HG02870 (cell line): ENCODE measurements at regions not wholly inside any gene's neighbourhood (a gene's known extent, or its start where the extent isn't known, plus 50 kb on each side); places are given as distances from the start of the nearest gene placed in this dataset.

ENCODE experiments used
- ATAC-seq: cut with Tn5 transposase; IDR thresholded peaks from one replicate; pipeline ENCODE4 v1.9.1; 2021; ENCODE audit warnings: mild to moderate bottlenecking, moderate library complexity; ENCODE audit not compliant: unreplicated experiment

DNA sequence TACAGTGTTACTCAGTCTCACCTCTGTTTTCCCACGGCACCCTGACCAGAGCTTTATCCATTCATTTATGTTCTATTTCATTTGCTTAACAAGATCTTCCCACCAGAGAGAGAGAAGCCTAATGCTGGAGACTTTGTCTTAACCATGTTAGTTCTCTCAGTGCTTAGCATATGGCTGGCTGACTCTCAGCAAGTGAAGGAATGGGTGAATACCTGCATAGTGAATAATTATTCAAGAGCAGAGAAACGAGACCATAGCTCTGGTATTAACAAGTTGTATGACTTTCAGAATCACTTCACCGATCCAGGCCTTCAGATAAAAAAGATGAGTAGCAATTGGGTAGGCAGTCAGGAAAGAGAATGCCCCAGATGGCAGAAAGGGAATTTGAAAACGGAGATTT is 686.3 kb downstream of the LIG4 start:
- no peak for ATAC-seq

DNA sequence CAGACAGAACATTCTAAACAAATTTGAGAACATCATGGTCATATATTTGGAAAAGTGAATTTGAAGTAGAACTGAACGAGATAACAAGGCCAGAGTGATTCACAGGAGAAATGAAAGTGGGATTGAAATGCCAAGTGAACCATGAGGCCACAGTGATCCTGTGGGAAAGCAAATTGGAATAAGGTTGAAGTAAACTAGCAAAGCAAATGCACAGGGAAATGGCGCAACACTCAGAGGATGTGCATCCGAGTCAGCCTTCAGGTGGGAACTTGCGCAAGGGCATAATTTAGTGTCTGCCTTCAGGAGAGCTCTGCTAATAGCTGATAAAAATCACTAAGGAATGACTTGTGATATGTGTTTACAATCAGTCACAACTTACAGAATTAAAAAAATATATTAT is 696.6 kb downstream of the LIG4 start:
- no peak for ATAC-seq

DNA sequence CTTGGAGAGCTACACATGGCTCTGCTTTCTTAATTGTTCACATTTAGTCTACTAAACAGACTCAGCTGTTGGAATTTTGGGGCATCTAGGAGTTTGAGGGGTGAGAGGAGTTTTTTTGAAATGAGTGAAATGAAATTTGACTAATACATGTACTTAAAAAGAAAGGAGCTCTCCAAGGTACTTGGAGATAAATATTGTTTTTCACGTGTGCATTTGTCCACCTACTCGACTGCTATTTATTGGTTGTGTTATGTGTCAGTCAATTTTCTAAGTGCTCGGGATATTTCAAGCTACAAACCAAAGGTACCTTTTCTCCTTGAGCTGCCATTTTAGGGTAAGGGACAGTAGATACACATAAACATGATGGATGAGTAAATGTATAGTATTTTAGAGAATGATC is 697.0 kb downstream of the LIG4 start:
- no peak for ATAC-seq

DNA sequence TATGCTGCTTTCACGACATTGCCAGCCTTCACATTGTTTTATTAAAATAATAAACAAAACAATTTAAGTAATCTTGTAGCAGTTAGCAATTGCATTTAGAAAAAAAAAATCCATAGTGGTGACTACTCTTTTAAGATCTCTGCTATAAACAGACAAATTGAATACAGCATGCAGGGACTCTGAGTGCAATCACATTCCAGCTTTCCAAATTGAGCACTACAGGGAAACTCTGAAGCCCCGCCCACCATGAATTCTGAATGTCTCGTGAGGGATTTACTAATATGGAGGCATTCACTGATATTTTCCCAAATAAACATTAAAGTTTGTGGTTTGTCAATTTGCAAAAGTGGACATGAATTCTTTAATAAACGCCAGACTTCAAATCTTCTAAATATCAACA is 698.8 kb downstream of the LIG4 start:
- ATAC-seq: no peak

DNA sequence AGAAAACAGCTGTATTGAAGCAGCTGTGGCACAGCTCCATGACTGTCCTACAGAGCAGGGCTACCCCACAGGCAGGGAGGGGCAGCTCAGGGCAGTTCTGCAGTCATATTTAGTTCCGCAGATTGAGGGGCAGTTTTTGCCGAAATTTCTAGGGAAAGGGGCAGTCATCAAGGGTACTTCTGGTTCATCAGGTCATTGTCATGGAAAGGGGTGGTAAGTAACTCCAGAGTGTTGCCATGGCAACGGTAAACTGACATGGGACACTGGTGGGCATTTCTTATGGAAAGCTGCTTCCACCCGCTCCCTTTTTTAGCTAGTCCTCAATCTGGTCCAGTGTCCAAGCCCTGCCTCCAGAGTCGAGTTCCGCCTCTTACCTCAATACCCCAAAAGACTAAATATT is 702.8 kb downstream of the LIG4 start:
- ATAC-seq: no peak

DNA sequence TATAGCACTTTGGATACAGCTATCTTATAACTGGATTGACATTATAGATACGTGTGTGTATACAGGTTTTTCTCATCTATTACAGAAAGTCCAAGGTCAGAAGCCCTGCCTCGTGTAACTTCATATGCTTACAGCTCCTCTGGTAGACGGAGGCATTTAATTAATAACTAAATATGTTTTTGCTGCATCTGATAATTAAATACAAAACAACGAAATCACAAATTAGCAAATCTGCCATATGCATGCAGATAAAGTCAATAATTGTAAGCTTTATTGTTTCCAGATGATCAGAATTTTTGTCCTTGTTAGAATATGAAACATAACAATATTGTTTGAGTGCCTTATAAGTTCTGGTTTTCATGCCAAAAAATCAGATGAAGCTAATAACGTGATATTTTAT is 717.7 kb downstream of the LIG4 start:
- no peak for ATAC-seq

DNA sequence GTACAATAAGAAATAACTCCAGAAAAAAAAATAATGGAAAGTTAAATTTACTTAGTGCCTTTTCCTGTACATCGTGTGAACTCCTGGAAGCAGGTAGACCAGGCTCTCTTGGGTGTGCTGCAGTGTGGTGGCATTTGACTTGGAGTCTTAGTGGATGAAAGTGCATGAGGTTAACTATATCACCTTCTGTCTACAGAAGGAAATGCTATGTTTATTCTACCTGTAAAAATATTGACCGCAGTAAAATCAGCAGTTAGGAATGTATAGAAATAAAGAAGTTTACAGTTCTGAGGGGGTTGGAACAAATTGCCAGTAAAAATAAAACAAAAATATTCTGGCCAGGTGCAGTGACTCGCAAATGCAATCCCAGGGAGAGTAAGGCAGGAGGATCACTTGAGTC is 722.1 kb downstream of the LIG4 start:
- no peak for ATAC-seq

DNA sequence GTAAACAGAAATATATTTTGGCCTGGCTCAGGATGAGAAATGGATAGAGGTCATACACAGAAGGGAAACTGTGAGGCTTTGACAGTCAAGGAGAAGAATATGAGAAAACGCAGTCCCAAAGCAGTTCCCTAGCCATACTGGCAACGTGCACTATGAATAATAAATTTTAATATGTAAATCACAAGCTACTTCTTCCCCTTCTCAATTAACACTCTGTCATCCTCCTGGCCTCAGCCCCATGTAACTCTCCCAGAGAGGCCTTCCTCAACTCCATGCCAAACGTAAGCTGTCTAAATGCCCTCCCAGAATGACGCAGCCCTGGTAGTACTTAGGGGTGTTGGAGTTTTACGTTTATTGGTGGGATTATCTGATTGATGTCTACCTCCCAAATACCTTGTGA is 732.6 kb downstream of the LIG4 start:
- no peak for ATAC-seq

DNA sequence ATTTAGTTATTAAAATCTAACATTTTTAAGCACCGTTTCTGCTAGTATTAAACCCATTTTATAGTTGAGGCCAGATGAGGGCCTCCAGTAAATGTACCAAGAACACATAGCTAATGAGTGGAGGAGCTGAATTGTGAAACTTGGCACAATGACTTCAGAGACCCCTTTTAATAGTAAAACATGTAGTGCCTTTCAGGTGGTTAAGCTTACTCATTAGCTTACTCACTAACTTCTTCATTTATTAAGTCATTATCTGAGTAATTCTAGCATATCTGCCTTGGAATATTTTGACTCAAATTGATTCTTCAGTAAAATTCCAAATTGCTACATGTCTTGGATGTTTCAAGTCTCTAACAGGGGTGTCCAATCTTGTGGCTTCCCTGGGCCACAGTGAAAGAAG is 735.2 kb downstream of the LIG4 start:
- no peak for ATAC-seq

DNA sequence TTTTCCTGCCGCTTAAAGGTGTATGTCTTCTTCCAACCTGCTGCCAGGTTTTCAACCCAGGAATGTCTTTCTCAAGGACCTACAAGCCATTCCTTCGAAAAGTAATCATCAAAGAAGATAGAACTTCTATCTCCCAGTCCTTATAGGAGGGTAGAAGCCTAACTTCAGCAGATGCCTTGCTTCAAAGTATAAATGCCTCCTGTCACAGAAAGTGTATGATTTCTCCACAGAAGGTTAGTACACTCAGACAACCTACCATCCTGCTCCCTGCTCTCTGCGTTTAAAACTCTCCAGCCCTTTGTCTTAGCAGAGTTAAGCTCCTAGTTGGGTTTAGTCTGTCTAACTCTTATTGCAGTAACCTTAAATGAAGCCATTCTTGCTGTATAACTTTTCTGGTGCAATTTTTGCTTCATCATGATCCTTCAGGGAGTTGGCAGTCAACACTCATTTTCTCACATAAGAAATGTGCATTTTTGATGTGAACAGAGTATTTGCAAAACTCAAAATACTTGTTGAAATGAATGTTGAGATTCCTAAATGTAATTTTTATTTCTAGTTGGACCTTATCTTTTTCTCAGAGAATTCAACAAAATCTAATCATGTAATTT is 737.5 kb downstream of the LIG4 start:
- ATAC-seq: no peak

DNA sequence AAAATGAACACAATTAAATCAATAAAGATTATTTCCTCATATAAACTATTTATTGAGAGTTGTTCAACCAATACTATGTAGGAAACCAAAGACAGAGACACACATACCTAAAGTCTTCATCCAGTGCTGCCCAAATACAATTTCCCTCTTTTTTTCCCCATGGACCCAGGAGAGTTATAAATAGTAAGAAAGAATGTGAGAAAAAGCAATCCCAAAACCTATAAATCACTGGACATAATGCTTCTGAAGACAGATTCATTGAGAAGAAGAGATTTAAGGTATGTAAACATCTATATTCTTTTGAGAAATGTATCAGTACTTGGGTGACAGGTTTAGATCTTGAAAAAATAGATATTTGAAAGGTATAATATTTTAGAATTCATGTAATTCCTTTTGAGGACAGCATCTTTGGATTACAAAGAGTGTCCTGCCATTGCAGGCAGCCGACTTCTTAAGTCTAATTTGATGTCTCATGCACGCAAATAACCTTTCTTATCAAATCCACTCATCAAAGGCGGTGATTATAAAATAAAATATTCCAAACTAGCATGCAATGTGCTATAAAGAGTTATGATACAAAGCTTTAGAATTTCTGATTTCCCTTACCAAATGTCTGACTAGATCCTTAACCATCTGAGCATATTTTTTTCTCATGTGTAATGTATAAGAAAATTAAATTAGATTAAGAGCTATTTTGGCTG is 739.4 kb downstream of the LIG4 start:
- no peak for ATAC-seq

DNA sequence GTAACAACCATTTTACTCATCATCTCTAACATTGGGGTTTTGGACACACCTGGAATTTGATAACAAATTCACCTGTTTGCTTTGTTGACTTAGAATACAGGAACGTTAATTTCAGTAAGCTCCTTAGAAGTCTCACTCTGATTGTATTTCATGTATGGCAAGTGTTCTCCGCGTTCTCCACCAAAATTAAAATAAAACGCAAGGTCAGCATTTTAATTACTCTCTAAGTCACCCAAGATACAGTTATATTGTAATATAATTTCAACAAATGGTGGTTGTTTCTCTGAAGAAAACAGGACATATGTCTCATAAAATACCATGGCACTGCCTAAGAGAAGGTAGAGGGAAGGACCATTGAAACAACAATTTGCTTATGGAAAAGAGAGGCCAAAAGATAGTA is 742.1 kb downstream of the LIG4 start:
- no peak for ATAC-seq

DNA sequence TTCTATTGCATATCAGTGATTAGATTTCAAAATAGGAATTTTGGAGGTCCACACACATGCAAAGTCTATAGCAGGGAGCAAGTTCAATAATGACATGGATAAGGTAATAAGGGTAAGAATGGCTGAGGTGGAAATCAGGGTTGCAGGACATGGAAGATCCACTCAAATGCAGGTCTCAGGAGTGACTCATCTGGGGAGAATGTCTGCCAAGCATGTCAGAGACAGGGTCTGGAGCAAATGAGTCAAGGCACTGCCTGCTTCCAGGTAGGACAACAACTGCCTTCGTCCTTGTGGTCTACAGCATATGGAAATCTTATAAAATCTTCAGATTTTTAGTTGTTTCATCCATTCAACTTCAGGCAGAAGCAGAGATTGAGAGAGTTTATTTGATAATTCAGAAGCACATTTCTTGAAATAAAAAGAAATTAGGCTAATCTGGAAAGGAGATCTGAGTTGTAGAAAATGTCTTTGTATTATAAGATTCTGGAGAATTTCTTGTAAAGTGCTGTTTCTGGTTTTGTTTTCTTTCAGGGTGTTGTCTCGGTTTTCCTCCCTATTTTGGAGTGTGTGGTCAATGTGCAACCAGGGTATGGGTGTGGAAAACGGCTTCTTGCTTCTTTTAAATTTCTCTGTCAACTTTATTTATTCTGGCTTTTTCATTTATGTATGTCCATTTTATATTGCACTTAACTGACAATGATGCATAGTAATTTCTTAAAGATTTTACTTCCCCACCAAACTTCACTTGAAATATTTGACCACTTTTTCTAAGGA is 748.8 kb downstream of the LIG4 start:
- no peak for ATAC-seq

DNA sequence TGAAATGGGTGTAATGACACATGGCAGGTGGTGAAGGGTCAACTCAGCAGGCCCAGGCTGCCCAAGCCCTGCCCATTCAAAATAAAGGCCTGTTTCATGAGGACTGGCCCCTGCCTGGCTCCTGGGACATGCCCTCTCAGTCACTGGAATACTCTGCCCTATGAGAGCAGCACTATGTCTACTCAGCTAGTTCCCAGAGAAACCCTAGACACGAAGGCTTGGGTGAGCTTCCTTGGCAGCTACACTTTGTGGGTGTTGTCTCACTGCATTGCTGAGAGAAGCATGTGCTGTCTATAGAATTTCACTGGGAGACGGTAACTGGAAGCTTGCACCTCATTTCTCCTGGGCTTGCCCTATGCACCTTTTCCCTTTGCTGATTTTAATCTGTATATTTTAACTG is 752.8 kb downstream of the LIG4 start:
- ATAC-seq: no peak

DNA sequence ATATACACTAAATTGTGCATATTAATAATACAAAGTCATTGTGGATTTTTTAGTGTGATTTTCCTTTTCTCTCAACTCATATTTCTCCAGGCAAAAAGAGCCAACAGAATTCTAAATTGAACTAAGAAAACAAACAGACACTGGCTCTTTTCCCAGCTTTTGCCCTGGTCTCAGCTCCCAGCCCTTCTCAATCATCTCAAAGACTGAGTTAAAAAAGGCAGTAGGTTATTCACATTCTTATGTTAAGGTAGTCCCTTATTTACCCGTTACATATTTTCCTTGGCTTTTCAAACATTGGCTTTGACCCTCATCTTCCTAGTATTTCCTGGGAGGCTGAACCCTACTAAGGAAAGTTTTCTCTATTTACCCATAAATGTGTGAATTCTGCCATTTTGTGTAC is 753.6 kb downstream of the LIG4 start:
- no peak for ATAC-seq

DNA sequence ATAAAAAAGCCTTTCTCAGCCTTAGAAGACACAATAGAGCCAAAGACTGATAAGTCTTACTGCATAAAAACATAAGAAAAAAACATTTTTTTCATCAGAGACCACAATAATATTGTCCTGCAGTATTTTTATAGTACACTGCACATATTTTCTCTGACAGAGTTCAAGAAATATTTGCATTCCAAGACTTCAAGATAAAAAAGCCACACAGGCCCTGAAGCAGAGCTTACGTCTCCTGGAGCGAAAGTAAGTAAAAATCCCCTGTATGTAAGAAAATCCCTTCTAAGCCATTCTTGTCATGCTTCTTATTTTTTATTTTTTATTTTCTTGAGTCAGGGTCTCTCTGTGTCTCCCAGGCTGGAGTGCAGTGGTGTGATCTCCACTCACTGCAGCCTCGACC is 755.9 kb downstream of the LIG4 start:
- no peak for ATAC-seq

DNA sequence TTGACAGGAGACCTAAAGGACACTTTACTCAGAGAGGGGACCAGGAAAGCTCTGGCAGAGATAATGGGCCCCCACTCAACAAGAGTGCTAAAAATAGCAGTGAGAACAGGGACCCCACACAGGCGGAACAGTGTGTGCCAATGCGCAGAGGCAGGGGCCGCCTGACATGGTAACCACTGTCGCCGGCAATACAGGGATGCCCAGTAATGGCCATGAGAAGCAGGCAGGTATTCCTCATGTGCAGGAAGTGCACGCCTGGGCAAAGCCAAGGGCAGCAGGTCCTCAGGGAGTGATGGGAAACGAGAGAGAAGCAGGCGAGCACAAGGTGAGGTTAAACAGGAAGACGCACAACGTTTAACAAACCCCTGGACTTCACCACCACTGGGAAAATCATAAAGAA is 757.1 kb downstream of the LIG4 start:
- ATAC-seq: no peak

DNA sequence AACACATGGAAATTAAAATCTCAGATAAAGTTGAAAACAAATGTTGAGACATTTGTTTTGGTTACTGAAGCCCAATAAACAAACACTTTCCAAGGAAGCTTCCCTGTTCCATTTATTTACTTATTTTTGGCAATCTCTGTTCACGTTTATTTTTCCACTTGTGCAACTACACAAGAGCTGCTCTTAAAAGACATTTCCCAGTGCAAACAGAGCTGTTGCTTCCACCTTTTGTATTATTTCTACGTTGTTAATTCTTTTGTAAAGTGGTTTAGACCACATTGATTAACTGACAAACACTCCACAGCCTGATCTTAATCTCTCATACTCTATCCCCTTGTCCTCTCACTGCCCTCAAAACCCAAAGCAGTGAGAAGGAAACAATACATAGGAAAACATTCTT is 757.6 kb downstream of the LIG4 start:
- ATAC-seq: no peak

DNA sequence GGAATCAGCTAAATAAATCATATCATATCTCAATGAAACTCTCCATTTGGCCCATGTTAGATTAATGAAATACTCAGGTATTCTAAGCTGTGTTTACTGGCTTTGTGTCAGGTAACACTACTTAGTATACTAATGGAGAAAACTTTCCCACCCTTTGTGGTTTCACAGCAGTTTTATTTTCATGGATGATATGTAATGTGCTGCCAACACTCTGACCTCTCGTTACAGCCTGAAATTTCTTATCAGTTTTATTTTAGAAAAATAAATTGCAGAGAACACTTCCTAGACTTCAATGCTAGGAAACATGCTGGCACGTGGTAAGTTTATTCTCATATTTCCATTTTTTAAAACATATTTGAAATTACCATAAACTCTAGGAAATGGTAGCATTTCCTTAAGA is 758.9 kb downstream of the LIG4 start:
- ATAC-seq: no peak

DNA sequence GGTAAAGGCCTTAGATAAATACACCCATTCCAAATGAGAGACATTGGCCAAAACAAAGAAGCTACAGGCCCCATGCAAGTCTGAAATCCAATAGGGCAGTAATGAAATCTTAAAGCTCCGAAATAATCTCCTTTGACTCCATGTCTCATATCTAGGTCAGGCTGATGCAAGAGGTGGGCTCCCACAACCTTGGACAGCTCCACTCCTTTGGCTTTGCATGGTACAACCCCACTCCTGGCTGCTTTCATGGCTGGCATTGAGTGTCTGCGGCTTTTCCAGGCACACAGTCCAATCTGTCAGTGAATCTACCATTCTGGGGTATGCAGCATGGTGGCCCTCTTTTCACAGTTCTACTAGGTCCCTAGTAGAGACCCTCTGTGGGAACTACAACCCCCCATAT is 762.5 kb downstream of the LIG4 start:
- ATAC-seq: no peak

DNA sequence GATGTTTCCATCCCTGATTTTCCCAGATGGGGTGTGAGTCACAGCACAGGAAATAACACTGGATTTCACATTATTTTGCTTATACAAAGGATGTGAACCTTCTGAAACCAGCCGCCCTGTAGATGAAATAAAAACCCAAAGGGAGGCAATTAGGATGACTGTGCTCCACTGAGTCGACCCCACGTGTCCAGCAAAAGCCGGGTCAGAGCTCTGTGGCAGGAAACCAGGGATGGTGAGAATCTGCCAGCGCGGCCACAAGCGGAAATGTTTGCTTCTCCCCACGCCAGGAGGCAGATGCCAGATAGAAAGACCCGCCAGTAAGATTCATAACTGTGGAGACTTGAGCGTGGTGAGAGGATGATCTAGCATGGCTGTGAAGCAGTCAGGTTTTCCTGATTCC is 764.4 kb downstream of the LIG4 start:
- no peak for ATAC-seq

DNA sequence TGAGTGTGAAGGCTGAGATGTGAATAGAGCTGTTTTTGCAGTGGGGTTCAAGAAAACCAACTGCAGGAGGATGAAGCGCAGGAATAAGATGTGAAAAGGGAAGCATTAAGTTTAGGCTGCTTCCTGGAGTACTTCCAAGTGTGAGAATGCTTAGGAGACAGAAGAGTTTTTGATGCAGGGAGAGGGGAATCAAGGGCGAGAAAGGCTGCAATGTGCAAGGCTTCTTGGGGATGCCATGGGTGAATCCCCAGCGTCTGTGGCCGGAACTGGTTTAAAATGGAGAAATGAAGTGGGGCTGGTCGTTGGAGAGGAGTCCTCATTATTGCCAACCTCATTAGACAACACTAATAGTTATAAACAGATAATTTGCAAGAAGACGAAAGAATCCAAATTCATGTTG is 764.9 kb downstream of the LIG4 start:
- no peak for ATAC-seq
